ENCODE measurements at regions not wholly inside any gene's neighbourhood (a gene's known extent, or its start where the extent isn't known, plus 50 kb on each side); places are given as distances from the start of the nearest gene placed in this dataset.

GRCh38 chr5:167392240-167392639 lies 899.2 kb upstream of the WWC1 start:
- no peak for TF ChIP-seq CTCF (IDR thresholded peaks at IDR 0.05)
- TF ChIP-seq POLR2A (IDR thresholded peaks at IDR 0.05) = no peak
